ENCODE measurements at regions not wholly inside any gene's neighbourhood (a gene's known extent, or its start where the extent isn't known, plus 50 kb on each side); places are given as distances from the start of the nearest gene placed in this dataset.

- Histone ChIP-seq H3K4me1 (ENCODE audit: control insufficient read depth, insufficient read depth, low read length) (no peaks in the 10 kb centered on the region), H3K36me3 (ENCODE audit: control insufficient read depth, insufficient read depth, low read length) (no peaks in the 10 kb centered on the region), H3K27me3 (ENCODE audit: control insufficient read depth, insufficient read depth, low read length) (no peaks in the 10 kb centered on the region), H3K4me3 (ENCODE audit: low read depth, low read length) (no peak overlapping the region), H3K9me3 (ENCODE audit: control insufficient read depth, insufficient read depth, low read length) (no peaks in the 10 kb centered on the region), H3K27ac (ENCODE audit: low read depth, low read length) (no peak overlapping the region)
- peak in 1 of 6 donors; percentile 16 for DNase-seq (ENCODE audit: low read depth in 4 of 6, low spot score in 6 of 6)
- no CpG with 5 or more reads among the region's 4 CpGs for WGBS (ENCODE audit: insufficient coverage)
These were observed 220.1 kb upstream of the CNTN5 start for GRCh38 chr11:98800696-98801095.

- H3K4me3 ChIP-seq (ENCODE audit: low read depth, low read length): no peak overlapping the region
- no peaks in the 10 kb centered on the region for H3K36me3 ChIP-seq (ENCODE audit: control insufficient read depth, insufficient read depth, low read length)
- no peaks in the 10 kb centered on the region for H3K4me1 ChIP-seq (ENCODE audit: control insufficient read depth, insufficient read depth, low read length)
- H3K9me3 ChIP-seq (ENCODE audit: control insufficient read depth, insufficient read depth, low read length): no peaks in the 10 kb centered on the region
- H3K27ac ChIP-seq (ENCODE audit: low read depth, low read length): no peak overlapping the region
- DNase-seq (ENCODE audit: low read depth in 4 of 6, low spot score in 6 of 6): no peak
- no CpG with 5 or more reads among the region's 1 CpG for WGBS (ENCODE audit: insufficient coverage)
- H3K27me3 ChIP-seq (ENCODE audit: control insufficient read depth, insufficient read depth, low read length): no peaks in the 10 kb centered on the region
These were observed 191.6 kb upstream of the CNTN5 start for GRCh38 chr11:98828986-98829708.

- WGBS (ENCODE audit: insufficient coverage): 100% methylated on average over 1 of the region's 2 CpGs
- Histone ChIP-seq H3K4me1 (ENCODE audit: control insufficient read depth, insufficient read depth, low read length) (no peaks in the 10 kb centered on the region), H3K9me3 (ENCODE audit: control insufficient read depth, insufficient read depth, low read length) (no peaks in the 10 kb centered on the region), H3K36me3 (ENCODE audit: control insufficient read depth, insufficient read depth, low read length) (no peaks in the 10 kb centered on the region), H3K4me3 (ENCODE audit: low read depth, low read length) (no peak overlapping the region), H3K27ac (ENCODE audit: low read depth, low read length) (no peak overlapping the region), H3K27me3 (ENCODE audit: control insufficient read depth, insufficient read depth, low read length) (no peaks in the 10 kb centered on the region)
- DNase-seq (ENCODE audit: low read depth in 4 of 6, low spot score in 6 of 6): no peak
These were observed 190.8 kb upstream of the CNTN5 start for GRCh38 chr11:98829971-98830370.

GRCh38 chr11:98834776-98835175 is 186.0 kb upstream of the CNTN5 start:
- H3K27ac ChIP-seq (ENCODE audit: low read depth, low read length): no peak overlapping the region
- no peaks in the 10 kb centered on the region for H3K4me1 ChIP-seq (ENCODE audit: control insufficient read depth, insufficient read depth, low read length)
- DNase-seq (ENCODE audit: low read depth in 4 of 6, low spot score in 6 of 6): no peak
- no peaks in the 10 kb centered on the region for H3K27me3 ChIP-seq (ENCODE audit: control insufficient read depth, insufficient read depth, low read length)
- no peak overlapping the region for H3K4me3 ChIP-seq (ENCODE audit: low read depth, low read length)
- WGBS (ENCODE audit: insufficient coverage): 95% methylated on average over 2 of the region's 4 CpGs
- no peaks in the 10 kb centered on the region for H3K9me3 ChIP-seq (ENCODE audit: control insufficient read depth, insufficient read depth, low read length)
- no peaks in the 10 kb centered on the region for H3K36me3 ChIP-seq (ENCODE audit: control insufficient read depth, insufficient read depth, low read length)

- Histone ChIP-seq H3K36me3 (ENCODE audit: control insufficient read depth, insufficient read depth, low read length) (no peaks in the 10 kb centered on the region), H3K9me3 (ENCODE audit: control insufficient read depth, insufficient read depth, low read length) (no peaks in the 10 kb centered on the region), H3K27ac (ENCODE audit: low read depth, low read length) (no peak overlapping the region), H3K4me1 (ENCODE audit: control insufficient read depth, insufficient read depth, low read length) (no peaks in the 10 kb centered on the region), H3K27me3 (ENCODE audit: control insufficient read depth, insufficient read depth, low read length) (no peaks in the 10 kb centered on the region), H3K4me3 (ENCODE audit: low read depth, low read length) (no peak overlapping the region)
- WGBS (ENCODE audit: insufficient coverage): no CpG with 5 or more reads among the region's 2 CpGs
- no peak for DNase-seq (ENCODE audit: low read depth in 4 of 6, low spot score in 6 of 6)
These were observed 185.4 kb upstream of the CNTN5 start for GRCh38 chr11:98835335-98835734.

- Histone ChIP-seq H3K27ac (ENCODE audit: low read depth, low read length) (no peak overlapping the region), H3K9me3 (ENCODE audit: control insufficient read depth, insufficient read depth, low read length) (no peaks in the 10 kb centered on the region)
These were observed 184.6 kb upstream of the CNTN5 start for GRCh38 chr11:98836156-98836555.

GRCh38 chr11:98842187-98842586 is 178.6 kb upstream of the CNTN5 start:
- Histone ChIP-seq H3K4me3 (ENCODE audit: low read depth, low read length) (no peak overlapping the region), H3K9me3 (ENCODE audit: control insufficient read depth, insufficient read depth, low read length) (no peaks in the 10 kb centered on the region), H3K36me3 (ENCODE audit: control insufficient read depth, insufficient read depth, low read length) (no peaks in the 10 kb centered on the region), H3K27ac (ENCODE audit: low read depth, low read length) (no peak overlapping the region), H3K27me3 (ENCODE audit: control insufficient read depth, insufficient read depth, low read length) (no peaks in the 10 kb centered on the region), H3K4me1 (ENCODE audit: control insufficient read depth, insufficient read depth, low read length) (no peaks in the 10 kb centered on the region)
- DNase-seq (ENCODE audit: low read depth in 4 of 6, low spot score in 6 of 6): no peak

More at GRCh38 chr11:98836156-98836555, 184.6 kb upstream of the CNTN5 start:
- Histone ChIP-seq H3K4me1 (ENCODE audit: control insufficient read depth, insufficient read depth, low read length) (no peaks in the 10 kb centered on the region), H3K4me3 (ENCODE audit: low read depth, low read length) (no peak overlapping the region), H3K36me3 (ENCODE audit: control insufficient read depth, insufficient read depth, low read length) (no peaks in the 10 kb centered on the region), H3K27me3 (ENCODE audit: control insufficient read depth, insufficient read depth, low read length) (no peaks in the 10 kb centered on the region)
- no CpG with 5 or more reads among the region's 1 CpG for WGBS (ENCODE audit: insufficient coverage)
- DNase-seq (ENCODE audit: low read depth in 4 of 6, low spot score in 6 of 6): no peak

GRCh38 chr11:98862169-98862568 is 158.6 kb upstream of the CNTN5 start:
- no peaks in the 10 kb centered on the region for H3K4me1 ChIP-seq (ENCODE audit: control insufficient read depth, insufficient read depth, low read length)
- no CpG with 5 or more reads among the region's 5 CpGs for WGBS (ENCODE audit: insufficient coverage)
- no peaks in the 10 kb centered on the region for H3K36me3 ChIP-seq (ENCODE audit: control insufficient read depth, insufficient read depth, low read length)
- H3K4me3 ChIP-seq (ENCODE audit: low read depth, low read length): no peak overlapping the region
- peak in 1 of 6 donors; percentile 1 for DNase-seq (ENCODE audit: low read depth in 4 of 6, low spot score in 6 of 6)
- H3K27me3 ChIP-seq (ENCODE audit: control insufficient read depth, insufficient read depth, low read length): no peaks in the 10 kb centered on the region
- no peak overlapping the region for H3K27ac ChIP-seq (ENCODE audit: low read depth, low read length)
- H3K9me3 ChIP-seq (ENCODE audit: control insufficient read depth, insufficient read depth, low read length): no peaks in the 10 kb centered on the region

- Histone ChIP-seq H3K27ac (ENCODE audit: low read depth, low read length) (no peak overlapping the region), H3K27me3 (ENCODE audit: control insufficient read depth, insufficient read depth, low read length) (no peaks in the 10 kb centered on the region), H3K36me3 (ENCODE audit: control insufficient read depth, insufficient read depth, low read length) (no peaks in the 10 kb centered on the region), H3K9me3 (ENCODE audit: control insufficient read depth, insufficient read depth, low read length) (no peaks in the 10 kb centered on the region), H3K4me1 (ENCODE audit: control insufficient read depth, insufficient read depth, low read length) (no peaks in the 10 kb centered on the region), H3K4me3 (ENCODE audit: low read depth, low read length) (no peak overlapping the region)
- DNase-seq (ENCODE audit: low read depth in 4 of 6, low spot score in 6 of 6): no peak
- WGBS (ENCODE audit: insufficient coverage): no CpG with 5 or more reads among the region's 3 CpGs
These were observed 149.1 kb upstream of the CNTN5 start for GRCh38 chr11:98871690-98872089.

- H3K4me3 ChIP-seq (ENCODE audit: low read depth, low read length): no peak overlapping the region
- no peaks in the 10 kb centered on the region for H3K27me3 ChIP-seq (ENCODE audit: control insufficient read depth, insufficient read depth, low read length)
- no peak overlapping the region for H3K27ac ChIP-seq (ENCODE audit: low read depth, low read length)
- H3K4me1 ChIP-seq (ENCODE audit: control insufficient read depth, insufficient read depth, low read length): no peaks in the 10 kb centered on the region
- WGBS (ENCODE audit: insufficient coverage): no CpG with 5 or more reads among the region's 2 CpGs
- no peaks in the 10 kb centered on the region for H3K36me3 ChIP-seq (ENCODE audit: control insufficient read depth, insufficient read depth, low read length)
- no peak for DNase-seq (ENCODE audit: low read depth in 4 of 6, low spot score in 6 of 6)
- no peaks in the 10 kb centered on the region for H3K9me3 ChIP-seq (ENCODE audit: control insufficient read depth, insufficient read depth, low read length)
These were observed 146.7 kb upstream of the CNTN5 start for GRCh38 chr11:98874050-98874449.

Data from spinal cord (tissue), 9 donors.